Globus pallidus (tissue), 1 donor: ENCODE measurements at regions not wholly inside any gene's neighbourhood (a gene's known extent, or its start where the extent isn't known, plus 50 kb on each side); places are given as distances from the start of the nearest gene placed in this dataset.

Experiments used
- DNase-seq: peaks from one replicate; pipeline ENCODE4 v3.0.0-alpha.2; 2015; ENCODE audit warnings: low spot score

- DNase-seq: no peak
Observed at GRCh38 chr22:47298017-47298785, 535.8 kb downstream of the TBC1D22A start.

- DNase-seq: no peak
Observed at GRCh38 chr22:47297261-47298016, 535.0 kb downstream of the TBC1D22A start.

DNA sequence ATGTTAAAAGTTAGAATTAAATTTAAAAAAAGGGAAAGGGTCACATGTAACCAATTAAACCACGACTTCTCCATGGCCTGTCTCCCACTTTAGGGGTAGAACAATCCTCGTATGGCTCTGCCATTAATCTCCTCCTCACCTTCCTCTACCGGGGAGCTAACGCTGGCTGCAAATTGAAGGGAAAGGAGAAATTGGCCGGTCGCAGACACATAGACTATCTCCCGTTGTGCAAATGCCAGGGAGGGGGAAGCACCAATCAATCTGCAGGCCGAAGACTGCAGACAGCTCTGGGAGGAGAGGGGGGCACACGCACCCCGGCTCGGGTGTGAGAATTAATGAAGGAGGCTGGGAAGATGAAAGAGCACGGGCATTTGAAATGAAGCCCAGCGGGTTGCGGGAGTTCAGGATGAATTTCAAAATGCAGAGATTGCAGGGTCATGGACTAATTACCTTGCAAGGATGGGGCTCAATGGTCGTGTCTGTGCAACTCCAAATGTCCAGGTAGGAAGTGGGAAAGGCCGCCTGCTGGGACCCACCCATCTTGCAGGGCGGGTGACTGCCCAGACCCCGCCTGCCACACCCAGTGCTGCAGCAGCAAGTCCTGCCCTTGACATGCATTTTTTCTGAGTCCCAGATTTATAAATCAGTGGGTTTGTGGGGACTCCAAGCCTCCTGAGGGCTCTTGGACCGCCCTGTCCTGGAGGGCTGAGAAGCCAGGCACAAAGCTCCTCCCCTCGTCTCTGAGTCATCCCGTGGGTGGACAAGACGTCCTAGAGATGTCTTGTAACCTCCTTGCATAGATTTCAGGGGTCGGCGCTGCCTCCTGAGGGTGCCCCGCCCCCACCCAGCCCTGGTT, 534.2 kb downstream of the TBC1D22A start:
- DNase-seq: no peak

- no peak for DNase-seq
Observed at GRCh38 chr22:47295982-47296381, 533.5 kb downstream of the TBC1D22A start.

DNA sequence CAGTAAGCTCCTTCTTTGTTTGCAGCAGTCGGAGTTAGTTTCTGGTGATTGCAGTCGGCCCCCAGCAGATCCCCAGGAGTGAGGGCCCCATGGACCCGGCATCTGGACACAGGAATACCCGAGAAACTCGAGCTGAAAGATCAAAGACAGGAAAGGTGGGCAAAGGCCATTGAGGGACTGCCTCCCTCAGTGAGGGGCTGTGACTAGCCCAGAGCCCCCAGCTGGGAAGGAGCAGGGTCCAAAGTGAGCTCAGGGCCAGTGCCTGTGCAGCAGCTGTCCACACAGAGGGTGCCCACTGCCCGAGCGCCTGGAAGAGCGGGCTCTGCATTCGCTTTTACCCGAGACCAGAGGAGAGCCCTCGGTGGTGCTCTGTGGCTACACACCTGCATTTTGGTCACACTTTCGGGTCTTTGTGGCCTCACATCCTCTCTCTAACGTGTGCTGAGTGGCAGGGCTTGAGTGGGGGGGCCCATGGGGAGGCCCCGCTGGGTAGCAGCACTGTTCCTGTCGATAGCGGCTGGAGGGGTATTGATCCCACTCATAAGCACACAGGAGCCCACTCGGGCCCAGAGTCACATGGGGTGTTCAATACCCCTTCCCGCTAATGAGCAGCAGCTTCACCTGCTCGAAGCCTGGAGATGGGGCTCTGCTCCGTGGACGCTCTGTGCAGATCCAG, 532.9 kb downstream of the TBC1D22A start:
- no peak for DNase-seq

DNA sequence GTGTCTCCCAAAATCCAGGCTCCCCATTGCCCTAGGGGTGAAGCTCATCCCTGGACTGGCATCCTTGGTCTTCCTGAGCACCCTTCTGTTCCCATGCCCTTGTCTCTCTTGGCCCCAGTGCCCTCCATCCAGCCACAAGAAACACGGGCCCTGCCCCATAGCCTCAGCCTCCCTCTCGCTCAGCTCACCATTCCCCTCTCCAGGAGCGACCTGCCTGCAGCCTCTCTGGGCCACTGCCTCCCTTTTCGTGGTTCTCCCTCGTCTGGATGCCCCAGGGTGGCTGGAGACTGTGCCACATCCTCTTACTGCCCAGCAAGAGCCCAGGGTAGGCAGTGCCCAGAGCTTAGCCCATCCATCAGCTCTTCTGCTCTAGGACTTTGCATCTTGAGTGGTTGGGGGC, 532.1 kb downstream of the TBC1D22A start:
- DNase-seq: no peak

DNA sequence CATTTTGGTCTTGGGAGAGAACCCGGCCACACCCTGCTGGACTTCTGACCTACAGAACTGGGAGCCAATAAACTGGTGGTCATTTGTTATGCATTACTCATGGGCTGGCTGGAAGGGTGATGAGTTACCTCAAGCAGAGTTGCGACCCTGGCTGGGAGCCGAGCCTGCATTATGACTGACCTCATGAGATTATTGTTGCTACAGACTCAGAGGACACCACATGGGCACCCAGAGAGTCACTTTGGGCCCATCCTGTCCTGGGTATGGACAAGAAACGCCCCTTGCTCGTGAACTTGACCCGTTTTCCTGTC, 531.7 kb downstream of the TBC1D22A start:
- no peak for DNase-seq

- DNase-seq: no peak
Observed at GRCh38 chr22:47293368-47294221, 531.1 kb downstream of the TBC1D22A start.

DNA sequence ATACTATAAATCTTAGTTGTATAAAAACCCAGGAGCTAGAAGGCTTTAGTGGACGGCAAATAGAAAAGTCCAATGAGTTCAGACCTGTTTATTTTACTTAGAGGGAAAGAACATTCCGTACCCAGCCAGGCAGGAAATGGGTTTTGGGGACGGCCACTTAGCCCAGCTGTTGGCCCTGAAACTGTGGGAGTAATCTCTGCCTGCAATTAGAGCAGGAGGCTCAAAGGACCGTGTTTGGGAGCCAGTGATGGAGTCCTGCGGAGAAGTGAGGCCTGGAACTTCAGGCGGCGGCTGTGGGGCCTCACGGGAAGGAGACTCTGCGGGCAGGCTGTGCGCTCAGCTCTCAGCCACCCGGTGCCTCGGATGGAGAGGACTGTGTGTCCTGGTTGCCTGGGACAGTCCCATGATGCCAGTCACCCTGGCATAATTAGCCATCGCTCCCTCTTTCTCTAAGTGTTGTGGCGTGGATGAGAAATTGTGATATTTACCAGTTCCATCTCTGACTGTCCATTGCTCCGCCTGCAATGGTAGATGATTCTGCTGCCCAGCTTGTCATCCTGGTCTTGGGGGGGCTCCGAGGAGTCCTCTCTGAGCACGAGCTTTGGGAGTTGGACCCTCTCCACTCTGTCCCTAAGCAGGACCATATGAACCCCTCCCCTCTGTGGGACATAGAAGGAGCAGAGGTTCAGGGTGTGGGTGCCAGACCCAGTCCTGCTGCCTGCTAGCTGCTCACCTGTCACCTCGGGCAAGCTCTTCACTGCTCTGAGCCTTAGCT, 530.3 kb downstream of the TBC1D22A start:
- DNase-seq: no peak

DNA sequence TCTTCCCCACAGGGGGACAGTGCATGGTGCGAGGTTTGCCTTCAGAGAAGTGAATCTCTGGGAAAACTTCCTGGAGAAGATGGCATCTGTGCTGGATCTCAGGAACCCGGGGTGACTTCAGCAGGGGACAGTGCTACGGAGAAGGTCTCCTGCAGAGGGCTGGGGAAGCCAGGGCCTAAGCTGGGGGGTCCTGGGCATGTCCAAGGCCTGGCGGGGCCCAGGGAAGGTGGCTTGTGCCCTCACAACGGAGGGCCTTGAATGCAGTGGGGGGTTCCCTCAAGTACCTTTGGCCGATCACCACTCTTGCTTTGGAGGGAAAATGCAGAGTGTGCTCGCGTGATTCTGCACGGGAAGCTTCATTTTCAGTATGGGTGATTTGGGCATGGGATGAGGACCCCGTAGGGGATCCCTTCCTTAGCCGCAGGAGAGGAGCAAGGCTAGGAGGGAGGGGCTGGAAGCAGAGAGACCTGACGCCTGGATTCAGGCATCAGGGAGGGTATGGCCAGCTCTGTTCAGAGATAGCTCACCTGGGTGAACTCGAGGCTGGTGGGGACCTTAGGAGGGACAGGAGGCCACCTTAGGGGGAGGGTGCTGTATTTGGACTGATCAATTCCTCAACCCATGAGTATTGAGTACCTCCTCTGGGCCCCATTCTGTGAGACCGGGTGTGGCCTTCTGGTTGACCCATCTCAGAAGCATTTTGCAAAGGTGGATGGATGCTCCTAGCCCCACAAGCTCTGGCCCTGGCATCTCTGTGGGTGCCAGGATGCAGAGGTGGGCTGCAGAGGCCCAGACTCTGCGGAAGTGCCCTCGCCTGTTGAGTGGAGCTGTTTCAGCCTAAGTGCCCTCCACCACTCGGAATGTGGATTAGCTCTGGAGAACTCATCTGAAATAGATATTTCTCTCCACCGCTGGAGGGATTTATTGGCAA, 529.4 kb downstream of the TBC1D22A start:
- DNase-seq: no peak

DNA sequence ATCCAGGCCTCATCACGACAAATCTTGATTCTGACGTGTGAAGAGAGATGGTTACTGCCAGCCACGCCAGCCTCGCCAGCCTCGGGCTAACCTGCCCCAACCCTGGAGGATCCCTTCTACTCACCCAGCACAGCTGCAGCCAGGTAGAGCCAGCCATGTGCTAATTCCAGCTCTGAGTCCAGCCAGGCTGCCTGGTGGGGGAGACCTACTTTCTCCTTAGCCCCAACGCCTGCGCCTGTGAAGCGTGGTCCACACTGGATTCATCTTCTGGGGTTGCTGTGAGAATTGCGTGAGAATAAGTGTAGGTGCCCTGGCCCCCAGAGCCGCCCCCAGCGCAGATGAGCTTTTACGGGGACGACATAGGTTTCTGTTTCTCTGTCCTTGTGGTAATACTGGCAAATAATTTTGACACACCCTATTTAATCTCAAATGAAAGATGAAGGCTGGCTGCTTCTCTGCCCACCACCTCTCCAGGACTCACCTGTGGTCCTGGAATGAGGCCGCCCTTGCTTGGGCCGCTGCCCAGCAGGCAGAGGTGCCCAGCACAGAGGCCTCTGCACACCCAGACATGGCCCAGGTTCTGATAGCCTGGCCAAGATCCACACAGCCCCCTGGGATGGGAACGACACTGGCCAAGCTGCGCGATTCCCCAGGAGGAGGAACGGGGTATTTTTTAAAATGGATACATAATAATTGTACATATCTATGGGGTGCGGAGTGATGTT, 528.4 kb downstream of the TBC1D22A start:
- DNase-seq: no peak

DNA sequence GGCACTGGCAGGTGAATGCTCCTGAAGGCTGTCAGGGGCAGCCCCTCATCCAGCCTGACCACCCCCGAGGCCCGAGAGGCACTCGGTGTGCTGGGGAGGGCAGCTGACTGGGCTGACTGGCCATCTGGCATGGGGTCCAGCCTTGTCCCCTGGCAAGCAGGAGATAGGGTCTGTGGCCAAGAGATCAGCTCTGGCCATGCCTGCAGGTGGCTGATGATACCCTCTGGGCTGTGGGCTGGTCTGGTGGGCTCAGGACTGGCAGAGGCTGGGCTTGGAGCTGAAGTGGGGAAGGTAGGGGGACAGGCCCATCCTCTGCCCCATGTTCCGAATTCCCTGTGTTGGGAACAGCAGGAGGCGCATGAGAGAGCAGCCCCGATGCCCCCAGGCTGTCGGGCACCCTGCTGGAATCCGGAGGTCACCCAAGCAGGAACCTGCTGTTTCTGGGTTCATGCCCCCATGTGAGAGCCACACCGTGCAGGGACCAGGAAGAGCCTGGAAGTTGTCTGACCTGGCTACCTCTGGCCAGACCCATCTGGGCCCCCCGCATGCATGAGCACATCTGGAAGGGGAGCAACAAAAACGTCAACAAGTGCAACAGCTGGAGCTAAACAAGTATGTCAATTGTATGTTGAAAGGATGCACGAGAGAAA, 527.0 kb downstream of the TBC1D22A start:
- DNase-seq: no peak

- DNase-seq: no peak
Observed at GRCh38 chr22:47288680-47289079, 526.2 kb downstream of the TBC1D22A start.

GRCh38 chr22:47287516-47287915, 525.1 kb downstream of the TBC1D22A start:
- no peak for DNase-seq

DNA sequence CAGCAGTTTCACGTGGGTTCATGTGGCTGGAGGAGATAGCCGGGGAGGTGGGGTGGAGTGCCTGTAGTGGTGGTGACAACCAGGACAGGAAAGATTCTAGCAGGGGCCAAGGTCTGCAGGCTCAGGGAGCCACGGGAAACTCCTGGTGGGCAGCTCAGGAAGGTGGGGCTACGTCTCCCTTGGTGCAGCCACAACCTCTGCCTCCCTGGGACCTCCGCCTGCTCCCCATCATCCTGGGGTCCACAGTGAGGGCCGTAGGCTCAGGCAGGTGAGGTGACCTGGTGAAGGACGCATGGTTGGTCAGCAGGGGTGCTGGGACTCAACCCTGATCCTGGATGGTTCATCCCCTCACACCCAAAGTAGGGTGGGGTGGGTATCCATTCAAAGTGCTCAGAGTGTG, 524.1 kb downstream of the TBC1D22A start:
- no peak for DNase-seq

DNA sequence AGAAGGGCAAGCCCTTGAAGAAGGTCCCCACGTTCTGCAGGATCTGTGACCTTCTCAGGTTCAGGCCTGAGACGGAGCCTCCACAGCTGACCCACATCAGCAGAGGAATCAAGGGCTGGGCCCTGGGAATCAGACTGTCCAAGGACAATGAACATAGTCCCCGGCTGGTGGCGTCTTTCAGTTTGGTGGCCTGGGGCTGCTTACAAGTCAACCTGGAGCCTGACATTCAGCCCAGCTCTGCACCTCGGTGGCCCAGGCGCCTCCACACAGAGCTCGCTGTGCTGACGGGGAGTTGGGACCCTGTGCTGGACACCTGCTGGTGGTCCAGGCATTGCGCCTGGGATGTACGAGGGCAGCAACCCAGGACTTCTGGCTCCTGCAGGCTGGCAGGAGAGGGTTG, 523.5 kb downstream of the TBC1D22A start:
- DNase-seq: no peak

DNA sequence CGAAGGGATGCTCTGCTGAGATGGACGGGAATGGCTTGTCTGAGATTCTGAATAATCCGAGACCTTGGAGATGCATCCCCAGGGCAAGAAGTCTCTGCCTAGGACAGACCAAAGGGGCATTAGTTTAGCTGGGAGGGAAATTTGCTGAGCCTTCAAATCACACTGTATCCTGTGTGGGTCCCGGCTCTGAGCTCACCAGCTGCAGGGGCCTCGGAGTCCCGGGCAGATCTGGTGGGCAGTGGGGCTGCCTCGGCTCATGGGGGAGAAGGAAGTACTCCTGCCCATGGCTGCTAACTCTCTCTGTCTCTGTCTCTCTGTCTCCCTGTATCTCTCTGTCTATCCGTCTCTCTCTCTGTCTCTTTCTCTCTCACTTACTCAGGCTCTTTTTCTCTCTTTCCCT, 522.4 kb downstream of the TBC1D22A start:
- DNase-seq: no peak

- no peak for DNase-seq
Observed at GRCh38 chr22:47284360-47284759, 521.9 kb downstream of the TBC1D22A start.
